Adrenal gland (tissue), 9 donors: ENCODE measurements at regions not wholly inside any gene's neighbourhood (a gene's known extent, or its start where the extent isn't known, plus 50 kb on each side); places are given as distances from the start of the nearest gene placed in this dataset.

Experiments
- DNase-seq, 7 donors: peaks; one replicate each; pipeline ENCODE4 v3.0.0-alpha.2; 2019 to 2020
- H3K27ac ChIP-seq, 5 donors: fragments of 200-600 bp; sonication (generic) in 4 of 5; 1 replicate in 3 of 5; 2 replicates in 2 of 5; pipeline versions ENCODE4 v1.5.1 to v1.8.0; 2016 to 2020; ENCODE audit warnings: mild to moderate bottlenecking in 1 of 5
- H3K27me3 ChIP-seq: fragments of 200-600 bp; 2 replicates; pipeline ENCODE4 v1.8.0; 2021
- H3K36me3 ChIP-seq, 2 donors: fragments of 200-600 bp; replicated peaks in 1 of 2; 1 replicate in 1 of 2; 2 replicates in 1 of 2; pipeline versions ENCODE4 v1.5.1 to v1.8.0; 2018 to 2022
- H3K4me1 ChIP-seq, 2 donors: fragments of 200-600 bp; replicated peaks in 1 of 2; 1 replicate in 1 of 2; 2 replicates in 1 of 2; pipeline versions ENCODE4 v1.5.1 to v1.8.0; 2018 to 2021
- H3K4me3 ChIP-seq, 4 donors: fragments of 200-600 bp; sonication (generic) in 3 of 4; one replicate each; pipeline ENCODE4 v1.5.1; 2016 to 2018
- H3K9me3 ChIP-seq, 3 donors: fragments of 200-600 bp; sonication (generic) in 1 of 3; replicated peaks in 1 of 3; 1 replicate in 2 of 3; 2 replicates in 1 of 3; pipeline versions ENCODE4 v1.5.1 to v1.8.0; 2016 to 2021
- CTCF ChIP-seq, 6 experiments: fragments of 450-650 bp in 4 of 6; fragments of 200-600 bp in 2 of 6; sonication (generic) in 1 of 6; IDR thresholded peaks; 1 replicate in 5 of 6; 2 replicates in 1 of 6; pipeline versions ENCODE4 v1.5.1 to v1.8.0; 2016 to 2021; ENCODE audit warnings: antibody characterized with exemption in 6 of 6, mild to moderate bottlenecking in 2 of 6, moderate library complexity in 1 of 6
- POLR2A ChIP-seq, 2 donors: fragments of 450-650 bp; IDR thresholded peaks; one replicate each; pipeline ENCODE4 v1.6.1; 2017; ENCODE audit warnings: antibody characterized with exemption in 2 of 2, mild to moderate bottlenecking in 2 of 2, moderate library complexity in 1 of 2
- WGBS, 4 donors: extraction: QIAGEN DNeasy Blood & Tissue Kit in 2 of 4; methylation state at CpG; one replicate each; pipeline versions ENCODE4 v1.1.5 to v1.1.7; 2013 to 2017; 5-methylcytosine and 5-hydroxymethylcytosine counted together
- intact Hi-C, 2 donors: fragments of 100-400 bp; cut with DNase I; formaldehyde crosslinking; loops; one replicate each; pipeline versions ENCODE4 v1.14.1 to v1.15.0; 2022 to 2023
- donor health status: healthy with polysubstance abuse.
- donor health status: Bipolar disorder and iron deficiency.
- donor health status: DM: yes; HTN: yes; CAD: no.
- donor health status: DM: no; HTN: no; CAD: no.
- donor health status: DM: no; HTN: no; CAD: no.

DNA sequence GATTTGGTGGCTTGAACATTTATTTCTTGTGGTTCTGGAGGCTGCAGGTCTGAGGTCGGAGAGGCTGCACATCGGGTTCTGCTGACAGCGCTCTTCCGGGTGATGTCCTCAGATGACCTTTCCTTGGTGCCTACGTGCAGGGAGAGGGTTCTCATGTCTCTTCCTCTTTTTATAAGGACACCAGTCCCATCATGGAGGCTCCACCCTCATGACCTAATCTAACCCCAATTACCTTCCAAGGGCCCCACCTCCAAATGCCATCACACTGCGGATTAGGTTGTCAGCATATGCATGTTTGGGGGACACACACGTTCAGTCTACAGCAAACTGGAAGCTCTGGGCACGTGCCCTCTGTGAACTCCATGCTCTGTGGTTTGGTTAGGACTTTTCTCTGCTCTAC lies 338.6 kb downstream of the FGF9 start:
- WGBS, 4 donors, result 78 to 90% (median 81%) methylated on average over 8 of the region's 8 CpGs
- intact Hi-C loops, result no loop called here
- no peaks in the 10 kb centered on the region for H3K4me1 ChIP-seq
- H3K27ac ChIP-seq, result no peak overlapping the region
- H3K36me3 ChIP-seq, result no peaks in the 10 kb centered on the region
- peak in 3 of 7 donors; percentile 21 to 32 (median 28) for DNase-seq
- H3K27me3 ChIP-seq, result no peaks in the 10 kb centered on the region
- TF ChIP-seq POLR2A (IDR thresholded peaks at IDR 0.05), result no peak
- TF ChIP-seq CTCF (IDR thresholded peaks at IDR 0.05), result no peak
- H3K9me3 ChIP-seq, result no peaks in the 10 kb centered on the region
- no peak overlapping the region for H3K4me3 ChIP-seq

DNA sequence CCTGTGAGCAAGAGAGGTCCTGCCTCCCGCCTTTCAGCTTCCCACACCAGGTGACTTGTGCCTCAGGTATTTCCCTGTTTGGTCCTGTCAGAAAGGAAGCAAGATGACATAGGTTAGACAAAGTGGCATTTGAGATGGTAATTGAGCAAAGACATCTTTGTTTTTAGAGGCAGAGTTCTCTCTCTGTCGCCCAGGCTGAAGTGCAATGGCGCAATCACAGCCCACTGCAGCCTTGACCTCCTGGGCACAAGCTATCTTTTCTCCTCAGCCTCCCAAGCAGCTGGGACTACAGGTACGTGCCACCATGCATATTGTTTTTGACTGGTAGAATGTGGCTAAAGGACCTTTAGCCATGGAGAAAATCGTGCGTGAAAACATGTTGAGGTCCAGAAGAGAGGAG lies 339.1 kb downstream of the FGF9 start:
- no peaks in the 10 kb centered on the region for H3K4me1 ChIP-seq
- no peaks in the 10 kb centered on the region for H3K9me3 ChIP-seq
- 82 to 89% (median 88%) methylated on average over 6 of the region's 6 CpGs for WGBS, 4 donors
- no peaks in the 10 kb centered on the region for H3K36me3 ChIP-seq
- intact Hi-C loops, result no loop called here
- no peak for DNase-seq
- H3K27ac ChIP-seq, result no peak overlapping the region
- no peak overlapping the region for H3K4me3 ChIP-seq
- no peaks in the 10 kb centered on the region for H3K27me3 ChIP-seq
- no peak for TF ChIP-seq CTCF (IDR thresholded peaks at IDR 0.05)
- TF ChIP-seq POLR2A (IDR thresholded peaks at IDR 0.05), result no peak

DNA sequence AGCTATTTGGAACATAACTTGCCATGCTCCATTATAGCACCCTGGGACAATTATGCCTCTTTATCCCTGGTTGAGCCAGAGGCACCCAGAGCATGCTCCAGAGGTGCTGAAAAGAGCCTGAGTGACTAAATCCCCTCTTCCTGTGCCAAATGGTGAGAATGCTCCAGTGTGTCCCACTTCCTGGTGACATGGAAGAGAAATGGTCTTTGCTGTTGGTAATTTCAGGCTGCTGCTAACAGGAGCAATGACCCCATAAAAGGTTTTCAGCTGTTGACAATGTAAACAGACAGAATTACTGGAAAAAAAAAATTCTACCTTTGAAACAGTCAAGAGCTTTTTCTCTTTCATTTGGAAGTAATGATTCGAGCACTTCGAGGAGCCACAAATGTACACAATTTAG lies 341.8 kb downstream of the FGF9 start:
- Histone ChIP-seq H3K36me3 (no peaks in the 10 kb centered on the region), H3K4me3 (no peak overlapping the region), H3K27ac (no peak overlapping the region), H3K27me3 (no peaks in the 10 kb centered on the region), H3K4me1 (no peaks in the 10 kb centered on the region), H3K9me3 (no peaks in the 10 kb centered on the region)
- no peak for DNase-seq
- no peak for TF ChIP-seq POLR2A (IDR thresholded peaks at IDR 0.05)
- TF ChIP-seq CTCF (IDR thresholded peaks at IDR 0.05), result no peak
- 80 to 88% (median 85%) methylated on average over 2 of the region's 2 CpGs for WGBS, 4 donors
- intact Hi-C loops, result no loop called here

DNA sequence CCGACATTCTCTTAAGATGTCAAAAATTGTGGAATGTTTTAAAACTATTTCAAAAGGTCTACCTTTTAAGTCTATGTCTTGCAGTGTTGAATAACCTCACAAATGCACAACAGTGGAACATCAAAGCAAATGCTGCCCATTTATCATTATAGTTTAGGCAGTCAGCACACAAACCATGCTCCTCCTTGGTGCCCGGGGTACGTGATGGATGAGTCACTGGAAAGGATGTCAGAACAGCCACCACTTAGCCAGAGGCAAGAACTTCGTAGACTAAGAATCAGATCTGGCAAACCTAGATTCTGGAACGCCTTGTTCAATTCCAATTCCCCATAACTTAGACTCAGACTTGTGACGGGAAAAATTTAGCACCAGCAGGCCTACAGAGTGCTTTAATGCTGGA lies 343.6 kb downstream of the FGF9 start:
- WGBS, 4 donors, result 26 to 32% (median 31%) methylated on average over 5 to 6 of the region's 6 CpGs
- H3K27me3 ChIP-seq, result no peaks in the 10 kb centered on the region
- intact Hi-C loops, result no loop called here
- H3K4me1 ChIP-seq, result no peaks in the 10 kb centered on the region
- H3K27ac ChIP-seq, result no peak overlapping the region
- DNase-seq, result peak in 6 of 7 donors; percentile 34 to 57 (median 42)
- H3K36me3 ChIP-seq, result no peaks in the 10 kb centered on the region
- no peaks in the 10 kb centered on the region for H3K9me3 ChIP-seq
- no peak for TF ChIP-seq CTCF (IDR thresholded peaks at IDR 0.05)
- TF ChIP-seq POLR2A (IDR thresholded peaks at IDR 0.05), result no peak
- no peak overlapping the region for H3K4me3 ChIP-seq
